ENCODE measurements at regions not wholly inside any gene's neighbourhood (a gene's known extent, or its start where the extent isn't known, plus 50 kb on each side); places are given as distances from the start of the nearest gene placed in this dataset.

DNA sequence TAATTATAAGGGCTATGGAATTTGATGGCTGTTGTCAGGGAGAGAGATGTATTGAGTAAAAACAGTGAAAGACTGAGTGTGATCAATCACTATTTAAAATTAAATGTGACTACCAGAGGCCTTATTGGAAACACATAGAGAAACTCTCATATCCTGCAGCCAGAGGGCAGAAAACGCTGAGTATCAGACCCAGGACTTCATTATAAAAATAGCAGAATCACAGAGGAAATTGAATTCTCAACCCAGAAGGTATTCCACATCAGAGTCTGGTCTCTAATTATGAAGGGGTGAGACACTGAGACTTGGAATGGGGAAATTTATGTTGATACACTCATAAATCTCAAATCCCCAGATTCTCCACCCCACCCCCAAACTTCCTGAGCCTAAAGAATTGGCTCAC is 69.5 kb upstream of the IL6 start:
- TF ChIP-seq CTCF (IDR thresholded peaks at IDR 0.05): no peak
- TF ChIP-seq RAD21 (conservative IDR thresholded peaks at IDR 0.05 in 1 of 2, IDR thresholded peaks at IDR 0.05 in 1 of 2): no peak
